HCT116 (cell line): ENCODE measurements at regions not wholly inside any gene's neighbourhood (a gene's known extent, or its start where the extent isn't known, plus 50 kb on each side); places are given as distances from the start of the nearest gene placed in this dataset.

Source experiments
- CBX3 ChIP-seq: IDR thresholded peaks from 2 replicates; pipeline ENCODE4 v1.6.1; 2012; ENCODE audit warnings: low read depth
- CEBPB ChIP-seq: IDR thresholded peaks from 2 replicates; pipeline ENCODE4 v1.6.1; 2012; ENCODE audit warnings: low read depth
- EZH2 ChIP-seq: fragments of 200-600 bp; sonication (generic); IDR thresholded peaks from 2 replicates; pipeline ENCODE4 v1.6.1; 2017; ENCODE audit warnings: antibody characterized with exemption, mixed run types
- EZH2phosphoT487 ChIP-seq: fragments of 200-600 bp; IDR thresholded peaks from 2 replicates; pipeline ENCODE4 v1.6.1; 2018; ENCODE audit warnings: antibody characterized with exemption, borderline replicate concordance
- JUND ChIP-seq: IDR thresholded peaks from 2 replicates; pipeline ENCODE4 v1.6.1; 2012
- POLR2A ChIP-seq: IDR thresholded peaks from 2 replicates; pipeline ENCODE4 v1.7.0; 2011; ENCODE audit warnings: borderline replicate concordance; ENCODE audit not compliant: insufficient read depth, insufficient read length; ENCODE audit errors: extremely low read depth
- POLR2AphosphoS5 ChIP-seq: IDR thresholded peaks from 2 replicates; pipeline ENCODE4 v1.6.1; 2011; ENCODE audit warnings: mild to moderate bottlenecking, low read depth, low read length, moderate library complexity
- RAD21 ChIP-seq: IDR thresholded peaks from 2 replicates; pipeline ENCODE4 v1.6.1; 2012; ENCODE audit warnings: low read depth, mild to moderate bottlenecking
- SP1 ChIP-seq: IDR thresholded peaks from 2 replicates; pipeline ENCODE4 v1.6.1; 2012; ENCODE audit warnings: low read depth
- SRF ChIP-seq: IDR thresholded peaks from 2 replicates; pipeline ENCODE4 v1.6.1; 2012; ENCODE audit warnings: low read depth
- YY1 ChIP-seq: IDR thresholded peaks from 2 replicates; pipeline ENCODE4 v1.6.1; 2011; ENCODE audit warnings: low read length, low read depth, moderate library complexity, mild to moderate bottlenecking; ENCODE audit not compliant: insufficient replicate concordance; ENCODE audit errors: extremely low read depth
- ZNF274 ChIP-seq: fragments of 200-500 bp; sonication (Bioruptor generic); IDR thresholded peaks from 2 replicates; pipeline ENCODE4 v1.6.1; 2014; ENCODE audit warnings: mild to moderate bottlenecking, low read depth, low read length, inconsistent platforms
- TF ChIP-seq, protein P1 (sequence below), 3 experiments: fragments of 200-600 bp in 1 of 3; sonication (generic) in 1 of 3; IDR thresholded peaks in 2 of 3; conservative IDR thresholded peaks in 1 of 3; 2 replicates each; pipeline ENCODE4 v1.5.1; 2012 to 2017; ENCODE audit warnings: low read depth in 2 of 3, low read length in 2 of 3, antibody characterized with exemption in 1 of 3, borderline replicate concordance in 1 of 3, control low read depth in 1 of 3, mild to moderate bottlenecking in 1 of 3, mixed read lengths in 1 of 3, mixed run types in 1 of 3, moderate library complexity in 1 of 3; ENCODE audit not compliant: insufficient read depth in 1 of 3
- TF ChIP-seq, protein P2 (sequence below): IDR thresholded peaks from 2 replicates; pipeline ENCODE4 v1.6.1; 2011; ENCODE audit warnings: mild to moderate bottlenecking, low read length, moderate library complexity; ENCODE audit not compliant: insufficient replicate concordance; ENCODE audit errors: extremely low read depth

DNA sequence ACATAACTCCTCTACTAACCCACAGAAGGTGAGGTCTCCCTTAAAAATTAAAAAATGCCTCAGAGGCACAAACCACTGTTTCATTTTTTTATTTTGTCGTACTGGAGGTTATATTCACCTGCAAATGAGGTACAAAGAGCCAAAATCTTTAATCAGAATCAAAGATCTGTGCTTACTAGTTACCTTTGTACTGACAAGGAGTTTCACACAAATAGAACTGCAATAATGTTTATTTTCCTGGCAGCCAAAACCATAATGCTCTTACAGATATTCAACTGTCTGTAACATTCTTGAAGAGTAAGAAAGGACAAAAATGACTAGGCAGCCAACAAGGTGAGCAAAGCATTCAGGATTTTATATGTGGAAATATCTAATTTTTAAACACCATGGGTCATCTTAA lies 105.1 kb upstream of the NOL4 start:
- TF ChIP-seq, protein P1, sequence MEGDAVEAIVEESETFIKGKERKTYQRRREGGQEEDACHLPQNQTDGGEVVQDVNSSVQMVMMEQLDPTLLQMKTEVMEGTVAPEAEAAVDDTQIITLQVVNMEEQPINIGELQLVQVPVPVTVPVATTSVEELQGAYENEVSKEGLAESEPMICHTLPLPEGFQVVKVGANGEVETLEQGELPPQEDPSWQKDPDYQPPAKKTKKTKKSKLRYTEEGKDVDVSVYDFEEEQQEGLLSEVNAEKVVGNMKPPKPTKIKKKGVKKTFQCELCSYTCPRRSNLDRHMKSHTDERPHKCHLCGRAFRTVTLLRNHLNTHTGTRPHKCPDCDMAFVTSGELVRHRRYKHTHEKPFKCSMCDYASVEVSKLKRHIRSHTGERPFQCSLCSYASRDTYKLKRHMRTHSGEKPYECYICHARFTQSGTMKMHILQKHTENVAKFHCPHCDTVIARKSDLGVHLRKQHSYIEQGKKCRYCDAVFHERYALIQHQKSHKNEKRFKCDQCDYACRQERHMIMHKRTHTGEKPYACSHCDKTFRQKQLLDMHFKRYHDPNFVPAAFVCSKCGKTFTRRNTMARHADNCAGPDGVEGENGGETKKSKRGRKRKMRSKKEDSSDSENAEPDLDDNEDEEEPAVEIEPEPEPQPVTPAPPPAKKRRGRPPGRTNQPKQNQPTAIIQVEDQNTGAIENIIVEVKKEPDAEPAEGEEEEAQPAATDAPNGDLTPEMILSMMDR (IDR thresholded peaks at IDR 0.05 in 2 of 3, conservative IDR thresholded peaks at IDR 0.05 in 1 of 3; ENCODE audit: borderline replicate concordance in 1 of 3, insufficient read depth in 1 of 3, low read depth in 2 of 3, low read length in 2 of 3): no peak
- TF ChIP-seq SRF (no peak), CEBPB (no peak), POLR2A (no peak), SP1 (no peak), YY1 (no peak), POLR2AphosphoS5 (no peak), ZNF274 (no peak), CBX3 (no peak), EZH2phosphoT487 (no peak), RAD21 (no peak), EZH2 (no peak), JUND (no peak)
- TF ChIP-seq, protein P2, sequence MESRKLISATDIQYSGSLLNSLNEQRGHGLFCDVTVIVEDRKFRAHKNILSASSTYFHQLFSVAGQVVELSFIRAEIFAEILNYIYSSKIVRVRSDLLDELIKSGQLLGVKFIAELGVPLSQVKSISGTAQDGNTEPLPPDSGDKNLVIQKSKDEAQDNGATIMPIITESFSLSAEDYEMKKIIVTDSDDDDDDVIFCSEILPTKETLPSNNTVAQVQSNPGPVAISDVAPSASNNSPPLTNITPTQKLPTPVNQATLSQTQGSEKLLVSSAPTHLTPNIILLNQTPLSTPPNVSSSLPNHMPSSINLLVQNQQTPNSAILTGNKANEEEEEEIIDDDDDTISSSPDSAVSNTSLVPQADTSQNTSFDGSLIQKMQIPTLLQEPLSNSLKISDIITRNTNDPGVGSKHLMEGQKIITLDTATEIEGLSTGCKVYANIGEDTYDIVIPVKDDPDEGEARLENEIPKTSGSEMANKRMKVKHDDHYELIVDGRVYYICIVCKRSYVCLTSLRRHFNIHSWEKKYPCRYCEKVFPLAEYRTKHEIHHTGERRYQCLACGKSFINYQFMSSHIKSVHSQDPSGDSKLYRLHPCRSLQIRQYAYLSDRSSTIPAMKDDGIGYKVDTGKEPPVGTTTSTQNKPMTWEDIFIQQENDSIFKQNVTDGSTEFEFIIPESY: no peak
